ENCODE measurements at regions not wholly inside any gene's neighbourhood (a gene's known extent, or its start where the extent isn't known, plus 50 kb on each side); places are given as distances from the start of the nearest gene placed in this dataset.
A peak's percentile ranks its signal among the peaks of the same experiment; 100 is the strongest.

DNA sequence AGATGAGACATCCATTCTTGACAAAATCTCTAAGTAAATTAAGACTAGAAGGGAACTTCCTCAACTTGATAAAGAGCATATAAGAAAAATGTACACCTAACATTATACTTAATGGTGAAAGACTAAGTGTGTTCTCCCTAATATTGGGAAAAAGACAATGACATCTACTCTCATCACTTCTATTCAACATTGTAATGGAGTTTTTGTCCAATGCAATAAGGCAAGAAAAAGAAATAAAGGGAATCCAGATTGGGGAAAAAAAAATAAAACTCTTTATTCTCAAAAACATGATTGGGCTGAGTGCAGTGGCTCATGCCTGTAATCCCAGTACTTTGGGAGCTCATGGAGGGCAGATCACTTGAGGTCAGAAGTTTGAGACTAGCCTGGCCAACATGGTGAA is 131.1 kb upstream of the JUN start:
- DNase-seq: no peak

DNA sequence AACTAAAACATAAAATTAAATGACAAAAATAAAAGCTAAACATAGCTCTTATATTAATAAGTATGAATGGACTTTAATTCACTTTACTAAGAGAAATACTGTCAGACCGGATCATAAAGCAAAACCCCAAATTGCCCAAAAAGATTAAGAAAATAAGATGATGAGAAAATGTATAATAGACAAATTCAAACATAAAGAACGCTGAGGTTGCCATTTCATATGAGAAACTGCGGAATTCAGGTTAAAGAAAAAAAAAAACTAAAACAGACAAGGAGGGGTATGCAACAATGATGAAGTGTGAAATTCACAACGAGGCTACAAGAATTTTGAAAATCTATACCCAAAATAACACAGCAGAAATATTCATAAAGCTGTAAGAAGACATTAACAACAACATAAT is 133.6 kb upstream of the JUN start:
- no peak for DNase-seq

DNA sequence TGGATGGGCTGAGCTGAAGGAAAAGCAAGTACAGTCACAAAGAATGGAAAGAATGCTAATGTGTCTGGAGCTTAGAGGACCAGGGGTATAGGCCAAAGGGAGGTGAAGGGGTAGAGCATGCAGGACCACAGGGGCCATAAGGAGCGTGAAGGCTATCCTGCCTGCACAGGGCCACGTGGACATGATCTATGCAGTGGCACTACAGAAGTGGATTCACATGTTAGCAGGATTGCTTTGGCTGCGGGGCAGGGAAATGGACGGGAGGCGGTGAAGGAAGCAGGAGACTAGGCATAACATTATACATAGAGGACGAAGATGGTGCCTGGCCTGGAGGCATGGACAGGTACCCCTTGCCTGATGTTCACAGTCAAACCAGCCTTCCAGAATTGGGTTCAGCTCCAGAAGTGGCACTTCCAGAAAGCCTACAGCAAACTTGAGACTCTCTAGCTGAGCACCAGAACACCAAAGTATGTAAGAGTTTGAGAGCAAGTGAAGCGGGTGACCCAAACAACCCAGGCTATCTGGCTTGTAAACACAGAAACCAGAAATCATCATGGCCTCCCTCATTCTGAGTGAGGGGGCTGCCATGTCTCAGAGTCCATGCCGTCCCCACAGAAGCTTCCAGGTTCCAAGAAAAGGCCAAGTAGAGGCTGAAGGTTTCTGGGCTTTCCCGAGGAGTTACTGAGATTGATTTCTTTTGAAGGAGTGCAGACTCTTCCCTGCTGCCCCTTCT is 135.5 kb upstream of the JUN start:
- no peak for DNase-seq

DNA sequence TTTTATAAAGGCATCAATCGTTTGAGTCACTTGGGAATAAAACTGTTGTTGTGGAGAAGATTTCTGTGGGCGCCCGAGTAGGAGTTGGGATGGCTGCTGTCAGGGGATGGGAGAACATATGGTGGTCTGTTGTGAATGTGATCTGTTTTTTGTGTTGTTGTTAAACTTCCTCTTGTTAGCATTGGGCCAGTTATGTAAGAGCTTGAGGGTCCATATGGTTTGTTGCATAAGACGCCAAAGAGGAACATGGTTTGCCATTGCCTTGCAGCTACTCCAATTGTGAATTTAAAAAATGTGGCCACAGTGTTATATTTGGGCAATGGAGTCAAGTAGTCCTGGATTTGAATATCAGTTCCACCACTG is 136.1 kb upstream of the JUN start:
- no peak for DNase-seq

DNA sequence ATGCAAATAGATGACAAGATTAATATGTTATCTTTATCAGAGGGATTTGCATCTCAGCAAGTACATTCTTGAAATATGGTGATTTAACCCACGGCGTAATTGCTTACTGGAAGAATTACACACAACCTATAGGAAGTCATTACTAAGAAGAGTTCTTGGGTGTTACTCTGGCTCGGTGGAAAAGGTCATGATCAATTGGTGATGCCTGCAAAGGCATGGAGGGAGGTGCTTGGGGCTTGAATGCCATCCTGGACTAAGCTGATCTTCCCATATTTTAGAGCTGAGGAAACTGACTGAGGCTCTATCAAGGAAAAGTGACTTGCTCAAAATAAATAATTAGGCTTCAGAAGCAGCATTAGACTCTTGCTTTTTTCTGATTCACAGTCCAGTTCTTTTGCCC is 137.5 kb upstream of the JUN start:
- no peak for DNase-seq

DNA sequence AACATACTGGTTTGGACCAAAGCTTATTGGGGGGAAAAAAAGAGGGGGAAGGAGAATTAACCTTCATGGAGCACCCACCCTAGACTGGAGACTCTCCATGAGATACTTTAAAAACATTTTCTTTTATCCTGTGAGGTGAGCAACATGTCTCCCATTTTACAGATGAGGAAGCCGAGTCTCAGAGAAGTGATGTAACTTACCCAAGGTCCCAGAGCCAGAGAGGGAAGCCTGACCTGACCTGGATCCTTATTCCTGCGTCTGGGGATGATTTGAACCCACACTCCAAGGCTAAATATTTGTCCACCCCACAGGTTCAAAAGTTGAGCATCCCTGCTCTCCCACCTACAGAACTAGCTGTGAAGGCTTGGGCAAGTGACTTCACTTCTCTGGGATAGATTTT is 137.9 kb upstream of the JUN start:
- no peak for DNase-seq

DNA sequence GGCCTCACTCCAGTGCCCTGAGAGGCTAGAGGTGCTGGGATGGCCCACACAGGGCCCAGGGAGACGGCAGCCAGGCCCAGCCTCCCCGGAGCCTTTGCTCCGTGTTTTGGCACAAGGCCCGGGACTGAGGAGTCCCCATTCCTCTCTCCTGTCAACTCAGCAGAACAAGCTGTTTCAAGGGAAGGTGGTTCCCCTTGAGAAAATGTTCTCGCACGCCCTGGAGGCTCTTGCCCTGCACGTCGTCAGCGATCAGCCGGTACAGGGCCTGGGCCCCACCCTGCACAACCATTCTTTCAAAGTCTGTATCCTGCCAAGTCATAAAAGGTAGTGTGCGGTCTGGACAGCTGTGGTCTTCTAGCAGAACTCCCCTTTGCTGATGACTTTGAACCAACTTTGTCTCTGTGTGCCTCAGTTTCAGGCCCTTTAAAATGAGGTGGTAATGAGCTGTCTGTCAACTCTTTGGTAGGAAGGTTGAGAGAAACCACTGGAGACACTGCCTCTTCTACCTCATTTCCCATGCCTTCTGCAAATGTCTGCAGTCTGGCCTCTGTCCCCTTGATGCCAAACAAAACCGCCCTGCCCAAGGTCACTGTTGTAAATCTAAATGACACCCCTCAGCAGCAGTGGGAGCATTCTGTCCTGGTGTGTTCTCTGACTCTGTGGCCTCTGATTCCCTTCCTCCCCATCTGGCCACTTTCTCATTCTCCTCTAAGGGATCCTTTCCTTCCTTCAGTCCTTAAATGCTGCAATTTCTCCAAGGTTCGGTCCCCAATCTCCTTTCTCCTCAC is 138.6 kb upstream of the JUN start:
- DNase-seq: peak; percentile 69

DNA sequence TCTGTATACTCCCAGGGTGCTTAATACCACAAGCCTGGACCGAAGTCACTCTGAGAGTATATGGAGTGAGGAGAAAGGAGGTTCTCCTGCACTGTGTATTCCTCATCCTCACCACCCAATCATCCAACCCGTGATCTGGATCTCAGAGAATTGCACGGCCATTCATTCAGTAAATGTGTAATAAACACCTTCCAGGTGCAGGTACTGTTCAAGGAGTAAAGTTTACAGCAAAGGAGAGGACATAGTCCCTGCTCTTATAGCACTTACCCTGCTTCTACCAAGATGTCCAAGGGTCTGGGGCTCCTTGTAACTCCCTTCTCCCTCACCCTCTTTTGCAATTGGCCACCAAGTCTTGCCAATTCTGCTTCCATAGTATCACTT is 139.2 kb upstream of the JUN start:
- no peak for DNase-seq

DNA sequence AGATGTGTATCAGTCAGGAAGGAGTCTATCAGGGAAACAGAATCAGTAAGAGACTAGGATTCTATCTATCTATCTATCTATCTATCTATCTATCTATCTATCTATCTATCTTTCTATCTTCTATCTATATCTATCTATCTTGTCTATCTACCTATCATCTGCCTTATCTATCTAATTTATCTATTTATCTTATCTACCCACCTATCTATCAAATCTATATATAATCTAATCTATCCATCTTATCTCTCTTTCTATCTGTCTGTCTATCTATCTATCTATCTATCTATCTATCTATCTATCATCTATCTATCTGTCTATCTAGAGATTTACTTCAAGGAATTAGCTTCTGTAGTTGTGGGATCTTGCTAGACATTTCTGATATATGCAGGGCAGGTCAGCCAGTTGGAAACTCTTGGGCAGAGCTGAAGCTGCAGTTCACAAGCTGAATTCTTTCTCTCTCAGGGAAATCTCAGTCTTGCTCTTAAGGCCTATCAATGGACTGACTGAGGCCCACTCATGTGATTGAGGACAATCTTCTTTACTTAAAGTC is 140.2 kb upstream of the JUN start:
- no peak for DNase-seq

DNA sequence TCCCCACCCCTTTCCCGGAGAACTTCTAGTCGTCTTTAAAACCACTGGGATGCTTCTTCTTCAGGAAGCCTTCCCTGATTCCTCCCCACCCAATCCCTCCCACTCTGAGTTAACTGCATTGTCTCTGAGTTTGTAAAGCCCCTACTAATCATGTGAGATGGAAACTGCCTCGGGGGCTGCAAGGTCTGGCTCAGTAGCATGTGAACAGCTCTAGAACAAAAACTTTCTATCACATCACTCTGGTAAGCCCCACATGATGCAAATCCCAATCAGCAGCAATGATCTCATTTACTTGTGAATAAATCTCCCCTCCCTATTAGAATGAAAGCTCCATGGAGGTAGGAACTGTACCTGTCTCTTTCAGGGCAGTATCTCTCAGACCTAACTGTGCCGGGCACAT is 141.0 kb upstream of the JUN start:
- no peak for DNase-seq

DNA sequence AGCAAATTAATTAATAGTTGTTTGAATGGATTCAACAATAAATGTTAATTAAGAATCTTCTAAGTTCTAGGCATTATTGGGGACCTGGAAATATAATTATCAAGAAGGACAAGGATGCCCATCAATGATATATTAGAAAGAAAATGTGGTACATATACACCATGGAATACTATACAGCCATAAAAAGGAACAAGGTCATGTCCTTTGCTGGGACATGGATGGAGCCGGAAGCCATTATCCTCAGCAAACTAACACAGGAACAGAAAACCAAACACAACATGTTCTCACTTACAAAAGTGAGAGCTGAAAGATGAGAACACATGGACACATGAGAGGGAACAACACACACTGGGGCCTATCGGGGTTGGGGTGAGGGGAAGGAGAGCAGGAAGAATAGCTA is 141.4 kb upstream of the JUN start:
- no peak for DNase-seq

DNA sequence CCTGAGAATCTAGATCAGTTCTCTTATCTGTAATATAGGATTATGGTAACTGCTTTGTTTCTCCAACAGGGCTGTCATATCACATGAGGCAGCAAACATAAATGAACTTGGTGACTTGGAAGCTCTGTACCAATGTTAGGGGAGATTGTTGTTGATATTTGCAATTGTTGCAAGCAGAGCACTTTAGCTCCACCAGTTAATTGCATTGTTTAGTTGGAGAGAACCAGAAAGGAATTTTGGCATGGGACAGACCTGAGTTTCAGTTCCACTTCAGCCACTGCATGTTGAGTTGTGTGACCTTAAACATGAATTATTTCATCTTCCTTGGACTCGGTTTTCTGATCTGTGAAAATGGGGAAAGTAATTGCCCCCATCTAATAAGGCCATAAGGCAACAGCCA is 142.3 kb upstream of the JUN start:
- DNase-seq: no peak

DNA sequence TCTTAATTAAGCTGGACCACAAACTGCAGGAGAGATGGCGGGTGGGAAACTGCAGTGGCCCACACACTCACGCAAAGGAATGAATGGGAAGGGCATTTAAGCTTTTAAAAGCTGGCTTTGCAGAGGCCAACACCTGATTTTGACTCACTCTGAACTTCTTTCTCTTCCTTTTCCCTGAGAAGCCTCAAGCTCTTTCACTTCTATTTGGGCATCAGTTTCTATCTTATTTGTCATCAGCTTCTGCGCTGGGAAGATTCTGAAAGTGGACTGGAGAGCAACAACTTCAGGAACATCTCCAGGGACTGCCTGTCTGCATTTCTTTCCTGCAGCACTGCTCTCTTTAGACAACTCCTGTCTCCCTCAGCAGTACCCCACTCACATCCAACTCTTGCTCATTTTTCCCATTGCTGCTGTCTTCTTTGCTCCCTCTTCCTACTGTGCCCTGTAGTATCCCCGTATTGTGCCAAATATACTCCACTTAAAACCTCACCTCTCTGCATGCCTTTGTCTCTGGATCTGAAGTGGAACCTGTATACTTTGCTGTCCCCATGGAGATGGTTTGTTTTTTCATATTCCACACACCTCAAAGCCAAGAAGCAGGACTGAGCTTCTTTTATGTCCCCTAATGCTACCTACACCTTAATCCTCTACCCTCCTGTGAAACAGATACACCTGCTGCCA is 143.3 kb upstream of the JUN start:
- DNase-seq: no peak

DNA sequence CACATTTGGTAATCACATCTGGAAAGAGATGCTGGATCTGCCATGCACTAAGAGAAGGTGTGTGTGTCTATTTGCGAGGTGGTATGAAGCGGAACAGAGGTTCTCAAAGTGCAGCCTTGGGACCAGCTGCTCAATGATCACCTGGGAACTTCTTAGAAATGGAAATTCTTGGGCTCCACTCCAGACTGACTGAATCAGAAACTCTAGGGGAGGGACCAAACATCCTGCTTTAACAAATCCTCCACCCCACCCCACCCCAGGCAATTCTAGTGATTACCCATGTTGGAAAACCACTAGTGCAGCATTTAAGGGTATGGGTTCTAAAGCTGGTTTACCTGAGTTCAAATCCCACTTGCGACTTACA is 143.9 kb upstream of the JUN start:
- DNase-seq: no peak

DNA sequence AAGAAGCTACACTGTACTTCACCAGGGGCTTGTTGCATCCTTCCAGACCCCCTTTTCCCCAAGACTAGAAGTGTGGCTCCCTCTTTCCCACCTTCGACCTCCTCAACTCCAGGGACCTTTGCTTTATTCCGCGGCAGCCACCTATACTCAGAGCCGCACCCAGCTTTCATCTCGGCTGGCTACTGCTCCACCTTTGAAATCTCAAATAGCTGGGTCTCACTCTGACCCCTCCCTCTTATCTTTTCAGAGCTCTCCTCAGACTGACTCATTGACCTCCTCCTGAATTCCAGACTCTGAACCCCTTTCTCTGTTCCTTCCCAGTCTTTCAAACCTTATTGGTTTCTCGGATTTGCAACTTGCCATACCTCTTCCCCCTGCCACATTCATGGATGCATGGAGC is 144.7 kb upstream of the JUN start:
- no peak for DNase-seq

DNA sequence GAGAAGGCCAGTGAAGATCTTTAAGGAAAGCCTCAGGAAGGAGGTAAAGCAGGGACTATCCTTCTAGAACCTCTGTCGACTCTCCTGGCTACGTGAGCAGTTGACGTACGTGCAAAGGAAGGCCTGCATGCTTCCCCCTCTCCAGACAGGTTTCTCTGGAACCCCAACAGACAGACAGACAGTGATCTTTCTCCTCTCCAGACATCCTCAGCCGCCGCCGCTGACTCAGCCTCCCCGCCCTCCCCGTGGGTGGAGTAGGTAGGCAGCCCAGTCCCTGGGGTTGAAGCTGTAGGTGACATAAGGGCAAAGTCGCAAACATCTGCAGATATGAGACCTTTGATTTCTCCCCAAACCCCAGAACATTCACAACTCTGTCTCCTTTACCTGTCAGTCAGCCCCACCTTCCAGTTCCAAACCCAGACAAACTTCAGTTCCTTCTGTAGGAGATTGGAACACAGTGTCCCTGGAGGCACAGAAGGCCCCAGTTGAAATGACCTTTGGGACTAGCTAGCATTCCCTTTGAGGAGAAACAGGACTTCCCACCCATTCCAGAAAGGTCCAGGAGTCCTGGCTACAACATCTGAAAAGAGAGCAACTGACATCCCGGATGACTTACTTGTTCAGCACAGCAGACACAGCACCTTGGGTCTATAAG is 146.0 kb upstream of the JUN start:
- DNase-seq: peak; percentile 88

DNA sequence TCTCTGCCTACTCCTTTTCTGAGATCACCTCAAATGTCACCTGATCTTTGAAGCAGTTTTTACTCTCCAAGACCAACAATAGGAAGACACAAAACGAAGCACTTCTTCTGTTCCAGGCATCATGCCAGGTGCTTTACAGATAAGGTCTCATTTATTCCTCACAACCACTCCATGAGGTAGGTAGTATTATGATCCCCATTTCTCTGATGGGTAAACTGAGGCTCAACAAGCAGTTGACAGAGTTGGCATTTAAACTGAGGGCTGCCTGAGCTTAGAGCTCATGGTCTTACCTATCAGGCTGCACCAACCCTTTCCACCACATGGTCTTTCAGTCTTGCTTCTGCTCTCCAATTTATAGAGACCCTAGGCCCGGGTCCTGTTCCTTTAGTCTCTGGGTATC is 147.2 kb upstream of the JUN start:
- no peak for DNase-seq

DNA sequence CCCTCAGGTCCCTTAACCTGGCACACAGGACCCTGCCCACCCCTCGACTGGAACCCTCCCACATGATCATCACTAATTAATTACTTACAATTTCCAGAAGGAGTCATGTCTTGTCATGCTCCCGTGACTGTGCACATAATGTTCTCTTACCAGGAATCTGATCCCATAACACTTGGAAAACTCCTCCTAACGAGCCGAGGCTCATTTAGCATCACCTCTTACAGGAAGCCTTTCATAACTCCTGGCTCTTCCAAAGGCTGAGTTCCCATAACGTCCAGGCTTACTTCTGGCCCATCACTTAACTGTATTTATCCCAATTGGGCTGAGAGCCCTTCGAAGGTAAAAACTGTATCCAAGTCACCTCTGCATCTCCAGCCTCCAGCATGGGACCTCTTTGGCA is 147.9 kb upstream of the JUN start:
- no peak for DNase-seq

DNA sequence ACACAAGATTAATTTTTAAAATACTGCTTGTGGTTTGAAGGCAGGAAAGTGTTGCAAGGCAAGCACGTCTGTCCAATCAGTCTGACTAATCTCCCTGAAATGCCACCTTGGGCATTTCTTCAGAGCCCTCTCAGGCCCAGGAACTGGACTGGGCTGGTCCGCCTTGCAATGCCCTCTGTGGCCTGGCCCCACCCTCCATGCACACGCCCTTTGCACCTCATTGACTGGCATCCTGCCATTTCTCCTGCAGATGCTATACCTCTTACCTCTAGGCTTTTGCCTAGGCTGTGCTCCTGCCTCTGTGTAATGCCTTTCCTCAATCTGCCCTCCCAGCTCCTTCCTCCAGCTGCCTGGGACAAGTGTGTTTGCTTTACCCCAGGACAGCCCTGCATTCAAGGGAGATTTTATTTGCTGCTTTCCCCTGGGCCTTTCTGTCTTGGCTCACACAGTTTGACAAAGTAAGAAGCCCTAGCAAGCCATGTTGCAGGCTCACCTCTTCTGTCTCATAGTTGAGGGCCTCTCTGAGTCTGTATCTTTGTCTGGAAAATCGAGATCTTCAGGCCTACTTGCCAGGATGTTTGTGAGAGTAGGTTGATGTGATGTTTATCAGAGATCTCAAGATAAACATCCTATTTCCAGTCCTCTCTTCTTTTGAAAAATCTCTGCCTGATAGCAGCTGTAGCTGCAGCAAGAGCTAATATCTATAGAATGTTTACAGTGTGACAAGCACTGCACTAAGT is 149.2 kb upstream of the JUN start:
- no peak for DNase-seq

DNA sequence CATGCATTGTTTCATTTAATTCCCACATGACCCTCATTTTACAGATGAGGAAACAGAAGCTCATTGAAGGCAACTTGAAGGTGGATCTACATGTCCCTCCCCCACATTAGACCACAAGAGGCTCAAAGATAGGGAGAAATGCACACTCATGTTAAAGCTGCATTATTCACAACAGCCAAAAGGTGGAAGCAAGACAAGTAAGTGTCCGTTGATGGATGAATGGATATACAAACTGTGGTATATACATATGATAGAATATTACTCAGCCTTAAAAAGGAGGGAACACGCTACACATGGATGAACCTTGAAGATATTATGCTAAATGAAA is 149.7 kb upstream of the JUN start:
- DNase-seq: no peak

DNA sequence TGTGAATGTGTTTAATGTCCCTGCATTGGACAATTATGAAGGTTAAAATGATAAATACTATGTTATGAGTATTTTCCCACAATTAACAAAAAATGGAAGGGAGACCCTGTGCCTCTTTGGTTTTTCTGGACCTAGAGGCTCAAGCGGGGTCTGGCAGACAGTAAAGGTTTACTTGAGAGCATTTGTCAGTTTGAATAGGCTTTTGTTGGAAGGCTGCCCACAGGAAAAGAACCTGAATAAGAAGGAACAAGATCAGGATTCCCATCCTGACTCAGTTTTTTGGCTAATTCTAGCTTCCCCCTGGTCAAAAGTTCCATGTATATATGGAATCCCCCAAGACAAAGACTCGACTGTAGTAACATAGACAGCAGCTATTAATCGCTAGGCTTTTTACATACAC is 150.9 kb upstream of the JUN start:
- no peak for DNase-seq

DNA sequence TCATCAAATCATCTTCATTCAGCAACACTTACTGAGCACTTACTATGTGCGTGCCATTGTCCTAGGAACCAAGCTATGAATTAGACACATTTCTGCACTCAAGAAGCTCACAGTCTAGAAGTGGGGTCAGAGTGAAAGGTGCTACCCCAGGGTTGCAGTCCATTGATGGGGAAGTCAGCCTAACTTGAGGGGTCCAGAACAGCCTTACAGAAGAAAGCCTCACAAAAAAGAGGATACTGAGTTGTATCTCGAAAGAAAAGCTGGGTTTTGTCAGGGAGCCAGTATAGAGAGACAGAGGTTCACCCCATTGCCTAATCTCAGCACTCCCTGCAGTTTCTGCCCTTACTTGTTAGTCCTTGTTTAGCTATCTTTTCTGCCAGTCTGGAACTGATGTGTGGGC is 153.1 kb upstream of the JUN start:
- DNase-seq: no peak

DNA sequence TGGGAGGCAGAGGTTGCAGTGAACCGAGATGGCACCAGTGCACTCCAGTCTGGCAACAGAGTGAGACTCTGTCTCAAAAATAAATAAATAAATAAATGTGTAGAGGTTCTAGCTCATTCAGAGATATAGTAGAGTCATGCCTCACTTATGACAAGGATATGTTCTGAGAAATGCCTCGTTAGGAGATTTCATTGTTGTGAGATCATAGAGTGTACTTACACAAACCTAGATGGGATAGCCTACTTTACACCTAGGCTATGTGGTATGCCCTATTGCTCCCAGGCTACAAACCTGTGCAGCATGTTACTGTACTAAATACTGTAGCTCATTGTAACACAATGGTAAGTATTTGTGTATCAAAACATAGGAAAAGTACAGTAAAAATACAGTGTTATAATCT is 155.3 kb upstream of the JUN start:
- DNase-seq: no peak
